ENCODE measurements at regions not wholly inside any gene's neighbourhood (a gene's known extent, or its start where the extent isn't known, plus 50 kb on each side); places are given as distances from the start of the nearest gene placed in this dataset.

- Mint-ChIP-seq H3K27me3 (ENCODE audit: low read depth in 3 of 3) (no peaks in the 10 kb centered on the region), H3K4me3 (no peak overlapping the region), H3K4me1 (no peaks in the 10 kb centered on the region), H3K9me3 (peaks cover 0 to 2% (median 0%) of the 10 kb centered on the region in 7 donors), H3K36me3 (no peaks in the 10 kb centered on the region), H3K27ac (no peak overlapping the region)
- no peak overlapping the region for H3K4me3 ChIP-seq (replicated peaks in 1 of 3; ENCODE audit: low read depth in 2 of 3, low read length in 3 of 3)
- TF ChIP-seq CTCF (IDR thresholded peaks at IDR 0.05): no peak
- DNase-seq: no peak
- intact Hi-C loops (cut with micrococcal nuclease): no loop called here
- H3K79me2 ChIP-seq (ENCODE audit: insufficient read depth, low read length): no peaks in the 10 kb centered on the region
- H3K9me3 ChIP-seq (replicated peaks in 1 of 2; ENCODE audit: control insufficient read depth in 1 of 2, insufficient read depth in 1 of 2, low read length in 2 of 2): no peaks in the 10 kb centered on the region
- no peak overlapping the region for H3K4me2 ChIP-seq (replicated peaks; ENCODE audit: extremely low read depth, low read length, poor library complexity, severe bottlenecking)
- no peaks in the 10 kb centered on the region for H4K20me1 ChIP-seq (ENCODE audit: insufficient read depth, low read length)
- H3K27ac ChIP-seq (ENCODE audit: low read depth in 1 of 2, low read length in 2 of 2): no peak overlapping the region
- no peak overlapping the region for H2AFZ ChIP-seq (ENCODE audit: insufficient read depth, low read depth, low read length, poor library complexity, severe bottlenecking)
- no peak overlapping the region for H3K9ac ChIP-seq (ENCODE audit: insufficient read depth, low read length, poor library complexity, severe bottlenecking)
- H3K27me3 ChIP-seq (ENCODE audit: control insufficient read depth in 2 of 2, insufficient read depth in 2 of 2, low read length in 2 of 2): no peaks in the 10 kb centered on the region
- no CpG with 5 or more reads among the region's 3 CpGs for WGBS (ENCODE audit: insufficient coverage)
- no peaks in the 10 kb centered on the region for H3K36me3 ChIP-seq (replicated peaks in 1 of 2; ENCODE audit: control insufficient read depth in 1 of 2, insufficient read depth in 2 of 2, low read length in 2 of 2)
- no peaks in the 10 kb centered on the region for H3K4me1 ChIP-seq (ENCODE audit: control insufficient read depth in 1 of 2, insufficient read depth in 2 of 2, low read length in 2 of 2)
These were observed 292.5 kb upstream of the VSTM2A start for GRCh38 chr7:54249686-54250085.

- intact Hi-C loops (cut with micrococcal nuclease): no loop called here
- Mint-ChIP-seq H3K27me3 (ENCODE audit: low read depth in 3 of 3) (no peaks in the 10 kb centered on the region), H3K4me3 (no peak overlapping the region), H3K27ac (peak overlapping the region in 1 of 7 donors; percentile 15), H3K9me3 (peaks cover 0 to 3% (median 0%) of the 10 kb centered on the region in 7 donors), H3K36me3 (no peaks in the 10 kb centered on the region), H3K4me1 (no peaks in the 10 kb centered on the region)
- H3K4me2 ChIP-seq (replicated peaks; ENCODE audit: extremely low read depth, low read length, poor library complexity, severe bottlenecking): no peak overlapping the region
- no peak overlapping the region for H2AFZ ChIP-seq (ENCODE audit: insufficient read depth, low read depth, low read length, poor library complexity, severe bottlenecking)
- 67% methylated on average over 1 of the region's 7 CpGs for WGBS (ENCODE audit: insufficient coverage)
- H3K27ac ChIP-seq (ENCODE audit: low read depth in 1 of 2, low read length in 2 of 2): no peak overlapping the region
- no peaks in the 10 kb centered on the region for H3K27me3 ChIP-seq (ENCODE audit: control insufficient read depth in 2 of 2, insufficient read depth in 2 of 2, low read length in 2 of 2)
- H3K79me2 ChIP-seq (ENCODE audit: insufficient read depth, low read length): no peaks in the 10 kb centered on the region
- H4K20me1 ChIP-seq (ENCODE audit: insufficient read depth, low read length): no peaks in the 10 kb centered on the region
- TF ChIP-seq CTCF (IDR thresholded peaks at IDR 0.05): no peak
- no peaks in the 10 kb centered on the region for H3K4me1 ChIP-seq (ENCODE audit: control insufficient read depth in 1 of 2, insufficient read depth in 2 of 2, low read length in 2 of 2)
- H3K9ac ChIP-seq (ENCODE audit: insufficient read depth, low read length, poor library complexity, severe bottlenecking): no peak overlapping the region
- no peaks in the 10 kb centered on the region for H3K9me3 ChIP-seq (replicated peaks in 1 of 2; ENCODE audit: control insufficient read depth in 1 of 2, insufficient read depth in 1 of 2, low read length in 2 of 2)
- no peaks in the 10 kb centered on the region for H3K36me3 ChIP-seq (replicated peaks in 1 of 2; ENCODE audit: control insufficient read depth in 1 of 2, insufficient read depth in 2 of 2, low read length in 2 of 2)
- no peak for DNase-seq
- H3K4me3 ChIP-seq (replicated peaks in 1 of 3; ENCODE audit: low read depth in 2 of 3, low read length in 3 of 3): no peak overlapping the region
These were observed 289.7 kb upstream of the VSTM2A start for GRCh38 chr7:54252256-54253035.

Data from CD14-positive monocyte (primary cell).